NCI-H2196 treated with DMSO at 0.1 percent for 48 hours (cell line): ENCODE measurements at regions not wholly inside any gene's neighbourhood (a gene's known extent, or its start where the extent isn't known, plus 50 kb on each side); places are given as distances from the start of the nearest gene placed in this dataset.

Source experiments
- DNase-seq: peaks from one replicate; lab custom pipeline; 2025; ENCODE audit not compliant: unreplicated experiment; lab: John Stamatoyannopoulos, UW

- no peak for DNase-seq
Measured at GRCh38 chr16:48949636-48950035, 332.0 kb downstream of the CBLN1 start.

DNA sequence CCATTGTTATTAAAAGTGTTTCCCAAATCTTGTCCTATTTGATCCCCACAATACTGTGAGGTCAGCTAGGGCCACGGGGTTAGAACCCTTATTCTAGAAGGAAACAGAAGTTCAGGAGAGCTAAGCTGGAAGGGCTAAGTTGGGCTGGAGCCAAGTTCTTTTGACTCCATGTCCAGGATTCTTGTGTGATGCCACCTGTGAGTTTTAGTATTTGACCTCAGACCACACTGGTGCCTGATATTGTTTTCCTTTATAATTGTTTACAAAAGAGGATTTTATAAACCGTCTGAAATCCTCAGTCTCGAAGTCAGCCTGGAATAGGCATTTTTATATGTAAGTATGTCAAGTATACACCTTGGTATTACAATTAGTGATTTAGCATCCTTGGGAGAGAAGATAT lies 332.7 kb downstream of the CBLN1 start:
- DNase-seq, result no peak

GRCh38 chr16:48947371-48947713 lies 334.3 kb downstream of the CBLN1 start:
- DNase-seq, result no peak

GRCh38 chr16:48946686-48947370 lies 334.8 kb downstream of the CBLN1 start:
- no peak for DNase-seq

GRCh38 chr16:48942996-48943395 lies 333.0 kb upstream of the N4BP1 start:
- DNase-seq, result no peak

DNA sequence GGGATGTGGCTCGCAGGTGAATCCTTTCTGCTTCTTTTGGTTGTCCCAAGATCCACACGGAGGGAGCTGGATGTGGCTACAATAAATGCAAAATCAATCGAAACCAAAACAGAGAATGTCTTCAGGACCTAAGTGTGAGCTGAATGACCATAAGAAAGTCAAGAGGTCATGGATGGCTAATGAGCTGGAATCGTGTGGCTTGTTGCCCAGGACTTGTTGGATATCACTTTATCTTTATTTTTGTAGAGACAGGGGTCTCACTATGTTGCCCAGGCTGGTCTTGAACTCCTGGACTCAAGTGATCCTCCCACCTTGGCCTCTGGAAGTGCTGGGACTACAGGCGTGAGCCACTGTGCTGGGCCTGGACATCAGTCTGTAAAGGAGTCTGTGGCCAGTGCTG lies 326.8 kb upstream of the N4BP1 start:
- no peak for DNase-seq

- no peak for DNase-seq
Measured at GRCh38 chr16:48932216-48932855, 322.4 kb upstream of the N4BP1 start.

- DNase-seq, result no peak
Measured at GRCh38 chr16:48930951-48931553, 321.1 kb upstream of the N4BP1 start.

DNA sequence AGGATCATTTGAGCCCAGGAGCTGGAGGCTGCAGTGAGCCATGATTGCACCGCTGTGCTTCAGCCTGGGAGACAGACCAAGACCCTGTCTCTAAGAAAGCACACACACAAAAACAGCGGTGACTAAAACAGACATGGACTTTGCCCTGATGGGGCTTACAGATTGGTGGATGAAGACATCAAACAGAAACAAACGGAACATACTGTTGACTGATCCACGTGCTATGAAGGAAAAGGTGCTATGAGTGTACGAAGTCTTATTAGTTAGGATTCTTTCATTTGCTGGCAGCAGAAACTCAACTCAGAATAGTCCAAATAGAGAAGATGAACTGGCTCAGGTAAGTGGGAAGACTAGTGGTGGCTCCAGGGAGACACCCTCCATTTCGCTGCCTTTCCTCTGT lies 309.8 kb upstream of the N4BP1 start:
- DNase-seq, result no peak

DNA sequence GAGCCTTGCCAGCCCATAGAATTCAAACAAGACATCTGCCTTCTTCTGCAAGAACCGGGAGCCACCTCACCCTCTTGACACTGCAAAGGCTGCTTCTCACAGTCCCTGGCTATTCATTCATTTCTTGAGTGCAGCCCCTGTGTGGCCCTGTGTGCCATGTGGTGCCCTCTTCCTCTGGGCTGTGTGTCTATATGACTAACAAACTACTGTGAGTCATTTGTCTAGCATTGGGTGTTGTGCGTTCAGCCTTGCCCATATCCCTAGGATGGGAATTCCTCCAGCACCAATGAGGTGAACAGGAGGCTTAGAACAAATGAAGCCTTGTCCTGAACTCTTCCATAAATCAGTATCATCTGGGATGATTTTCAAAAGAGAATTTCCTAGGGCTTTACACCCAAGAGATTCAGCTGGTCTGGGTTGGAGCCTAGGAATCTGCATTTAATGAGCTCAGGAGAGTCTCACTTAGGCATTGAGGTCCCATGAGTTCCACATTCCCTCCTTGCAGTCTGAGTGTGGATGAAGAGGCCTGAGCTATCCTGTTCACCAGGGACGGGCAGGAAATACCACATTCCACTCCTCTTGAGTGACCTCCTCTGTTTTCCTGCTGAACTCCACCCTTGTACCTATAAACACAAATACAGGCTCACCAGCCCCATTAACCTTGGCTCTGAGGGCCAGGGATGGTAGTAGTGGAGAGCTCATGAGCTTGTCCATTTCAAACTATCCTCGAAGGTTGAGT lies 308.7 kb upstream of the N4BP1 start:
- DNase-seq, result no peak

GRCh38 chr16:48916566-48916965 lies 306.6 kb upstream of the N4BP1 start:
- DNase-seq, result no peak

- DNase-seq, result no peak
Measured at GRCh38 chr16:48914070-48914469, 304.1 kb upstream of the N4BP1 start.

DNA sequence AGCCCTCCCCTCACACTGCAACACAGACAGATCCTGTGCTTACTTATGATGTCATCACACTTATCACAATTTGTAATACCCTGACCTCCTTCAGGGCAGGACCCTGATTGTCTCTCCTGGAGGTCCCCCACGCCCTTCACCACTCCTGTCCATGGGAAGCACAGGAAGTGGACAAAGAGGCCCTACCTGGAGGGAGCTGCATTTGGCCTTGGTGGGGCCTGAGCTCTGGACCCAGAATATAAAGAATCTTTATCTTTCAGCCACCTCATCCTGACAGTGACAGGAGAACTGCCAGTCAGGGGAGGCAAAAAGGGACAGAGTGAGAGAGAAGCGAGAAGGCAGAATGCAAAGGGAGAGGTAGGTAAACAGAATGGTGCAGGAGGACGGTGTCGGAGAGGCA lies 303.4 kb upstream of the N4BP1 start:
- DNase-seq, result no peak

- no peak for DNase-seq
Measured at GRCh38 chr16:48912360-48912759, 302.4 kb upstream of the N4BP1 start.

DNA sequence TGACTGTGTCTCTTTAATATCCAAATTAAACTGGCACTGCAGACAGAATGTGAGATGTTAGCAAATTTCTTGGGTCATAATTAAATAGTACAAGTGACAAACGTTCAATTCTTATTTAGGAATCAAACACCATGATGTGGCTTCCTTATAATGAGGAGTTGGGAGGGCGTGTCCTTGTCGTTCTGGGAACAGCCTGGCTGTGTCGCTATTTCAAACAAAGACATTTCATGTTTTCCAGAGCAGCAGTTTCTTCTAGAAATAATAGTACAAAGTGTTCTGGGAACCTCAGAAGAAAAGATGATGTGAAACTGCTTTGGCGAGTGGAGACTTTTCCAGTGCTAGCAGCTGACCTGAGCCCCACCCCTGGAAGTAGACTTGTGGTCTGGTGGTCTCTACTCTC lies 301.7 kb upstream of the N4BP1 start:
- DNase-seq, result no peak

GRCh38 chr16:48910214-48910613 lies 300.2 kb upstream of the N4BP1 start:
- no peak for DNase-seq

- no peak for DNase-seq
Measured at GRCh38 chr16:48909231-48909630, 299.3 kb upstream of the N4BP1 start.

- DNase-seq, result no peak
Measured at GRCh38 chr16:48907906-48908634, 298.1 kb upstream of the N4BP1 start.

GRCh38 chr16:48905632-48906505 lies 295.9 kb upstream of the N4BP1 start:
- no peak for DNase-seq

GRCh38 chr16:48904333-48904732 lies 294.4 kb upstream of the N4BP1 start:
- no peak for DNase-seq
